Calu3 (cell line): ENCODE measurements at regions not wholly inside any gene's neighbourhood (a gene's known extent, or its start where the extent isn't known, plus 50 kb on each side); places are given as distances from the start of the nearest gene placed in this dataset.
"Not testable (repeated sequence)": the region's sequence is repeated elsewhere in the genome, so short reads cannot be mapped to it uniquely, and the experiment has no call there.

ENCODE experiments used
- BruUV-seq: library from RNA; stranded (reverse); fragments of 400-500 nt; replicated peaks from 2 replicates; lab custom pipeline; 2021; lab: Mats Ljungman, UMichigan
- CTCF ChIA-PET: fragments of 300-600 bp; sonication (Branson Sonifier 250); formaldehyde crosslinking; loops from one replicate; lab custom pipeline; 2022; ENCODE audit warnings: antibody characterized with exemption; lab: Charles Lee
- DNase-seq: peaks from one replicate; pipeline ENCODE4 v3.0.0; 2022
- H3K27ac Mint-ChIP-seq: one replicate; pipeline ENCODE4 v1.8.0; 2022; ENCODE audit warnings: mixed read lengths; ENCODE audit not compliant: unreplicated experiment
- H3K27me3 Mint-ChIP-seq: one replicate; pipeline ENCODE4 v1.8.0; 2022; ENCODE audit warnings: mixed read lengths; ENCODE audit not compliant: unreplicated experiment
- H3K36me3 Mint-ChIP-seq: one replicate; pipeline ENCODE4 v1.8.0; 2022; ENCODE audit warnings: mild to moderate bottlenecking, moderate library complexity, mixed read lengths; ENCODE audit not compliant: insufficient read depth, unreplicated experiment
- H3K4me1 Mint-ChIP-seq: one replicate; pipeline ENCODE4 v1.8.0; 2022; ENCODE audit warnings: mild to moderate bottlenecking, low read depth, mixed read lengths; ENCODE audit not compliant: unreplicated experiment
- H3K4me3 Mint-ChIP-seq: one replicate; pipeline ENCODE4 v1.8.0; 2022; ENCODE audit warnings: mild to moderate bottlenecking, low read depth, moderate library complexity, mixed read lengths; ENCODE audit not compliant: unreplicated experiment
- H3K9me3 Mint-ChIP-seq: one replicate; pipeline ENCODE4 v1.8.0; 2022; ENCODE audit warnings: low read depth, mixed read lengths; ENCODE audit not compliant: unreplicated experiment
- intact Hi-C: fragments of 100-400 bp; cut with micrococcal nuclease; formaldehyde crosslinking; loops from one replicate; pipeline ENCODE4 v1.10.0; 2022; ENCODE audit not compliant: unreplicated experiment
- TF ChIP-seq, protein P1 (sequence below): fragments of 200-600 bp; IDR thresholded peaks from one replicate; pipeline ENCODE4 v1.8.0; 2022; ENCODE audit warnings: antibody characterized with exemption; ENCODE audit not compliant: unreplicated experiment

DNA sequence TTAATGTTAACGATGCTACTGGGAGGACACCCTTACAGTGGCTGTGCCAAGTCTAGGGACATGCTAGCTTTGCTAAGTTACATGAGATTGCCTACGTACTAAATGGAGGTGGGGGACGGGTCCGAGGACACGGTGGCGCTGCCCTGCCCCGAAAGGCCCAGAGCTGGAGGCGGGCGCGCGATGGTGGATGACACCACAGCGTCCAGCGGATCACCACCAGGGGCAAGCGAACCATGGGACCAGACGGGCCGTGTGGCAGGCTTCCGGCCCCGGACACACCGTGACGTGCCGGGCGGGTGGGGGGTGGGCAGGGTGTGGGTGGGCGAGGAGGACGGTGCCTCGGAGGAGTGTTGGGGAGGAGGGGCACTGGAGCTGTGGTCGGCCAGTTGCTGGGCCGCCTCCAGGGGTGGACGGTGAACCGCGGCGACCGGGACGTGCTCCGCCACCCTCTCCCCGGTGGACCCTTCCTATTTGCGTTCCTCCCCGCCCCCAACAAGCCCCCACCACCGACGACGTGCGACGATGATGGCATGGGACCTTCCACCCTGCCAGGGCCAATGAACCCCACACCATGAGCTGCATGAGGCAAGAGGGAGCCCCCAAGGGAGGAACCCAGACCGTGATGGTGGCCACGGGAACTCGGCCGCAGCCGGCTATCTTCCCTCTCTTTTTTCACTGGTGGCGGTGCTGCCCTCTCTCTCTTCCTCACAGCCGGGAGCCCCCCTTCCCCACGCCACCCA, 773.3 kb upstream of the DEFB115 start:
- TF ChIP-seq, protein P1, sequence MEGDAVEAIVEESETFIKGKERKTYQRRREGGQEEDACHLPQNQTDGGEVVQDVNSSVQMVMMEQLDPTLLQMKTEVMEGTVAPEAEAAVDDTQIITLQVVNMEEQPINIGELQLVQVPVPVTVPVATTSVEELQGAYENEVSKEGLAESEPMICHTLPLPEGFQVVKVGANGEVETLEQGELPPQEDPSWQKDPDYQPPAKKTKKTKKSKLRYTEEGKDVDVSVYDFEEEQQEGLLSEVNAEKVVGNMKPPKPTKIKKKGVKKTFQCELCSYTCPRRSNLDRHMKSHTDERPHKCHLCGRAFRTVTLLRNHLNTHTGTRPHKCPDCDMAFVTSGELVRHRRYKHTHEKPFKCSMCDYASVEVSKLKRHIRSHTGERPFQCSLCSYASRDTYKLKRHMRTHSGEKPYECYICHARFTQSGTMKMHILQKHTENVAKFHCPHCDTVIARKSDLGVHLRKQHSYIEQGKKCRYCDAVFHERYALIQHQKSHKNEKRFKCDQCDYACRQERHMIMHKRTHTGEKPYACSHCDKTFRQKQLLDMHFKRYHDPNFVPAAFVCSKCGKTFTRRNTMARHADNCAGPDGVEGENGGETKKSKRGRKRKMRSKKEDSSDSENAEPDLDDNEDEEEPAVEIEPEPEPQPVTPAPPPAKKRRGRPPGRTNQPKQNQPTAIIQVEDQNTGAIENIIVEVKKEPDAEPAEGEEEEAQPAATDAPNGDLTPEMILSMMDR: no peak
- DNase-seq: no peak
- Mint-ChIP-seq H3K9me3 (peaks cover 10% of the 10 kb centered on the region), H3K4me1 (no peaks in the 10 kb centered on the region), H3K36me3 (peaks cover 9% of the 10 kb centered on the region), H3K4me3 (no peak overlapping the region), H3K27me3 (no peaks in the 10 kb centered on the region), H3K27ac (no peak overlapping the region)
- intact Hi-C loops: no loop called here
- BruUV-seq: no TSS peak
- CTCF ChIA-PET: no interaction called here

DNA sequence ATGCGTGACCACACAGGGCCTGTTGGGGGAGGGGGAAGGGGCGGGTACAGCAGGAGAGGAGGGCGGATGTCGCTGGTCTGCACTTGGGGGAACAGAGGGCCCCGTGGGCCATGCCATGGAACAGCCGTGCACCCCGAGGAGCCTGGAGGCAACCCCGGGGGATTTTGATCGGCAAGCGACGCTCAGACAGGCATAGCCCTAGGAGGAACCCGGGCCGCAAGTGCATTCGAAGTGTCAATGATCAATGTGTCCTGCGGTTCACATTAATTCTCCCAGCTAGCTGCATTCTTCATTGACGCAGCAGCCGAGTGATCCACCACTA, 772.8 kb upstream of the DEFB115 start:
- BruUV-seq: no TSS peak
- no peaks in the 10 kb centered on the region for H3K4me1 Mint-ChIP-seq
- no peaks in the 10 kb centered on the region for H3K27me3 Mint-ChIP-seq
- intact Hi-C loops: no loop called here
- H3K27ac Mint-ChIP-seq: no peak overlapping the region
- TF ChIP-seq, protein P1: no peak
- peaks cover 10% of the 10 kb centered on the region for H3K9me3 Mint-ChIP-seq
- H3K4me3 Mint-ChIP-seq: no peak overlapping the region
- H3K36me3 Mint-ChIP-seq: peaks cover 9% of the 10 kb centered on the region
- CTCF ChIA-PET: no interaction called here
- DNase-seq: no peak

DNA sequence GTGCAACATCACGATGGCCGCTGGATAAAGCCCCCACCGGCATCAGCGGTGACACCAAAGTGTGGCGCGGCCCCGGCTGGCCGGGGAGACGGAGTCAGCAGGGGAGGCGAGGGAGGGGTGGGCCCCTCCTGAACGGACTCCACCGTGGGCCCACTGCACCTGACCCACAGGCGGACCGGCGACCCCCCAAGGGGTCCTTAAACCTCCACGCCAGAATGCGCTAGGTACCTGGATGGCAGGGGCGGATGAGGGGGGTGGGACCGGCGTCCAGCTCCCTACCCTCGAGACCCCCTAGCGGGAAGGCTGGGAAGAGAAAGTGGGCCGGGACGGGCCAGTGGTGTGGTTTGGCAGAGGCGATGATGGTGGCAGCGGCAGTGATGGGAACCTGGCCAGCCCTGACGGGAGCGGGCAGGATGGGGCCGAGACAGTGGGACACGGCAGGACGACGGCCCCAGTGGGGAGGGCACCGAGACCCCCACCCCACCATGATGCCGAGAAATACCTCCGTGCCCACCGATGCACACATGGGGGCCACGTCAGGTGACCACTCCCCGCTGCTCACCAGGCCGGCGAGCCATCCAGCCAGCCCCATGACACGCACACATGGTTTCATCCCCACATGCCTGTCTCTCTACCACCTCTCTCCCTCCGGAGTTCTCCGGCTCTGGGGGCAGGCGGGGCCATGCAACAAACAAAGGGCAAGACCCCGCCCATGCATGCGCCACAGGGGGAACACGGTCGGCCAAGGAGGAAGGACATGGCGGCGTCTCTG, 771.9 kb upstream of the DEFB115 start:
- H3K9me3 Mint-ChIP-seq: peaks cover 10% of the 10 kb centered on the region
- H3K36me3 Mint-ChIP-seq: peaks cover 9% of the 10 kb centered on the region
- no peak overlapping the region for H3K27ac Mint-ChIP-seq
- H3K4me1 Mint-ChIP-seq: no peaks in the 10 kb centered on the region
- DNase-seq: no peak
- intact Hi-C loops: no loop called here
- CTCF ChIA-PET: no interaction called here
- BruUV-seq: no TSS peak
- TF ChIP-seq, protein P1: no peak
- no peaks in the 10 kb centered on the region for H3K27me3 Mint-ChIP-seq
- H3K4me3 Mint-ChIP-seq: no peak overlapping the region

DNA sequence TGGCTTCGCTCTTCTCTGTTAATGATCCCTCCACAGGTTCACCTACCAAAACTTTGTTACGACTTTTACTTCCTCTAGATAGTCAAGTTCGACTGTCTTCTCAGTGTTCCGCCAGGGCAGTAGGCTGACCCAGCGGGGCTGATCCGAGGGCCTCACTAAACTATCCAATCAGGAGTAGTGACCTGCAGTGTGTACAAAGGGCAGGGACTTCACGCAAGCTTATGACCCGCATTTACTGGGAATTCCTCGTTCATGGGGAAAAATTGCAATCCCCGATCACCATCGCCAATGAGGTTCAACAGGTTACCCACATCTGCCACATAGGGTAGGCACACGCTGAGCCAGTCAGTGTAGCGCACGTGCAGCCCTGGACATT, 771.4 kb upstream of the DEFB115 start:
- BruUV-seq: no TSS peak
- Mint-ChIP-seq H3K9me3 (peaks cover 10% of the 10 kb centered on the region), H3K36me3 (peaks cover 9% of the 10 kb centered on the region), H3K27ac (no peak overlapping the region), H3K27me3 (no peaks in the 10 kb centered on the region), H3K4me1 (no peaks in the 10 kb centered on the region), H3K4me3 (no peak overlapping the region)
- TF ChIP-seq, protein P1: no peak
- CTCF ChIA-PET: no interaction called here
- intact Hi-C loops: no loop called here
- no peak for DNase-seq

DNA sequence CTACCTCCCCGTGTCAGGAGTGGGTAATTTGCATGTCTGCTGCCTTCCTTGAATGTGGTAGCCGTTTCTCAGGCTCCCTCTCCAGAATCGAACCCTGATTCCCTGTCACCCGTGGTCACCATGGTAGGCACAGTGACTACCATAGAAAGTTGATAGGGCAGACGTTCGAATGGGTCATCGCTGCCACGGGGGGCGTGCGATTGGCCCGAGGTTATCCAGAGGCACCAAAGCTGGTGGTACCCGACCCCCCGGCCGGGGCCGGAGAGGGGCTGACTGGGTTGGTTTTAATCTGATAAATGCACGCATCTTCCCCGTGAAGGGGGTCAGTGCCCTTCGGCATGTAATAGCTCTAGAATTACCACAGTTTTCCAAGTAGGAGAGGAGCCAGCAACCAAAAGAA, 770.0 kb upstream of the DEFB115 start:
- H3K27me3 Mint-ChIP-seq, BruUV-seq, H3K27ac Mint-ChIP-seq, H3K4me1 Mint-ChIP-seq, H3K9me3 Mint-ChIP-seq, intact Hi-C loops, DNase-seq, CTCF ChIA-PET, H3K36me3 Mint-ChIP-seq, H3K4me3 Mint-ChIP-seq: not testable (repeated sequence)
